Fibroblast of gingiva (primary cell): ENCODE measurements at regions not wholly inside any gene's neighbourhood (a gene's known extent, or its start where the extent isn't known, plus 50 kb on each side); places are given as distances from the start of the nearest gene placed in this dataset.
A peak's percentile ranks its signal among the peaks of the same experiment; 100 is the strongest.

Experiments used
- DNase-seq: peaks from one replicate; pipeline ENCODE4 v3.0.0-alpha.2; 2011; ENCODE audit warnings: low read depth

- DNase-seq = no peak
Measured at GRCh38 chr10:28058746-28059145, 59.9 kb upstream of the ODAD2 start.

DNA sequence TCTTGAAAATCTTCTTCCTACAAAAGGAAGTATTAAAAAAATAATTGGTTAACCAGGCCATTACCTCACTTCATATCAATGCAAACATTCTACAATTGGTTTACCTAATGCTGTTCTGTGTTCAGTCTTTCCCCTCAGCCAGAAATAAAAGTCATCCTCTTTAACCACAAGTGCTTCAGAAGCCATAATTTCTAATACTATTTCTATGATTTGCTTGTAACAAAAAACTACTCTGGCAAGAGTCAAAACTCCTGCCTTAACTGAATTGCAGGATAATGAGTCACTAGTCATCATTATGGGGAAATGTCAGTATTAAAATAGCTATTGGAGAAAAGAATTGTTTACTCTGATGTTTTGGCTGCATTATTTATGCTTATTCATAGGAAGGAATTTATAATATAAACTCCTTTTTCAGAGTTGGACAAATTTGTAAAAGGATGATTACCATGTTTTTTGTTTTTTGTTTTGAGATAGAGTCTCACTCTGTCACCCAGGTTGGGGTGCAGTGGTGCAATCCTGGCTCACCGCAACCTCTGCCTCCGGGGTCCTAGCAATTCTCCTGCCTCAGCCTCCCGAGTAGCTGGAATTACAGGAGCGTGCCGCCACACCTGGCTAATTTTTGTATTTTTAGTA, 55.5 kb upstream of the ODAD2 start:
- peak; percentile 96 for DNase-seq

DNA sequence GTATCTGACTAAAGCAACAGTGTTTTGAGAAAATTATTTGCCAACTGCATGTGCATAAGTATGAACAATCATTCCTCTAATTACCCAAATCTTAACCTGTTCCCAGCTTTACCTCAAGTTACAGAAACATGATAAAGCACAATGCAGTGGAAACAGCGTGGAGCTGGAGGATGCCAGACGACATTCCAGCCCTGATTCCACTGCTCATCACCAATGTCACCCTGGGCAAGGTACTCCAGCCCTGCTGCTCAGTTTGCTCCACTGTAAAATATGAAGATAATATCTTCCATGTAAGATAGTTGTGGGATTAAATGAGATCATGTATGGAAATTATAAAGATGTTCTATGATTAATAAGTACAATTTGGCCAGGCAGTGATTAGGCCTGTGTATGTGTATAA, 50.4 kb upstream of the ODAD2 start:
- DNase-seq = no peak
